OCI-LY1 (cell line): ENCODE measurements at regions not wholly inside any gene's neighbourhood (a gene's known extent, or its start where the extent isn't known, plus 50 kb on each side); places are given as distances from the start of the nearest gene placed in this dataset.

Experiments used
- H2AFZ ChIP-seq: fragments of 200-600 bp; sonication (generic), shearing (Covaris generic); 2 replicates; pipeline ENCODE4 v1.6.0; 2014; ENCODE audit warnings: antibody characterized with exemption, mild to moderate bottlenecking, low read length
- H3F3A ChIP-seq: fragments of 200-600 bp; sonication (generic), shearing (Covaris generic); 2 replicates; pipeline ENCODE4 v1.6.0; 2014; ENCODE audit warnings: mild to moderate bottlenecking, antibody characterized with exemption, low read length, moderate library complexity; ENCODE audit not compliant: insufficient read depth
- H3K27ac ChIP-seq: fragments of 200-600 bp; sonication (generic); 2 replicates; pipeline ENCODE4 v1.5.1; 2014; ENCODE audit warnings: low read length, mixed run types, mild to moderate bottlenecking, low read depth; ENCODE audit not compliant: poor library complexity, severe bottlenecking
- H3K27me3 ChIP-seq: fragments of 200-600 bp; sonication (generic); 2 replicates; pipeline ENCODE4 v1.6.0; 2014; ENCODE audit warnings: antibody characterized with exemption, mild to moderate bottlenecking, low read length, moderate library complexity; ENCODE audit not compliant: insufficient read depth
- H3K36me3 ChIP-seq: fragments of 200-600 bp; sonication (generic); 2 replicates; pipeline ENCODE4 v1.6.1; 2014; ENCODE audit warnings: mild to moderate bottlenecking, antibody characterized with exemption, low read length, moderate library complexity, mixed read lengths; ENCODE audit not compliant: insufficient read depth
- H3K4me1 ChIP-seq: fragments of 200-600 bp; sonication (generic); 2 replicates; pipeline ENCODE4 v1.5.1; 2014; ENCODE audit warnings: mild to moderate bottlenecking, low read length, moderate library complexity; ENCODE audit not compliant: insufficient read depth, severe bottlenecking
- H3K4me2 ChIP-seq: fragments of 200-600 bp; sonication (generic), shearing (Covaris generic); 2 replicates; pipeline ENCODE4 v1.6.1; 2014; ENCODE audit warnings: low read length
- H3K4me3 ChIP-seq: fragments of 200-600 bp; sonication (generic); 2 replicates; pipeline ENCODE4 v1.5.1; 2014; ENCODE audit warnings: low read length, low read depth, mild to moderate bottlenecking, mixed read lengths; ENCODE audit not compliant: poor library complexity, severe bottlenecking
- H3K79me2 ChIP-seq: fragments of 200-600 bp; shearing (Covaris generic); 2 replicates; pipeline ENCODE4 v1.6.1; 2016; ENCODE audit warnings: mixed run types, low read length, mixed read lengths; ENCODE audit not compliant: insufficient read depth
- H3K9ac ChIP-seq: fragments of 200-600 bp; sonication (generic), shearing (Covaris generic); 2 replicates; pipeline ENCODE4 v1.6.1; 2014; ENCODE audit warnings: mild to moderate bottlenecking, low read length, mixed read lengths
- H3K9me2 ChIP-seq: fragments of 200-600 bp; sonication (generic), shearing (Covaris generic); 2 replicates; pipeline ENCODE4 v1.6.1; 2014; ENCODE audit warnings: low read depth, mild to moderate bottlenecking, low read length, mixed read lengths
- H3K9me3 ChIP-seq: fragments of 200-600 bp; shearing (Covaris generic); 2 replicates; pipeline ENCODE4 v1.6.1; 2014; ENCODE audit warnings: low read length, mixed read lengths
- H4K20me1 ChIP-seq: fragments of 200-600 bp; sonication (generic), shearing (Covaris generic); 2 replicates; pipeline ENCODE4 v1.6.0; 2016; ENCODE audit warnings: mild to moderate bottlenecking, low read length; ENCODE audit not compliant: insufficient read depth
- CTCF ChIP-seq: fragments of 200-600 bp; sonication (generic), shearing (Covaris generic); IDR thresholded peaks from 2 replicates; pipeline ENCODE4 v1.5.1; 2017; ENCODE audit warnings: mild to moderate bottlenecking, antibody characterized with exemption, low read length, moderate library complexity, mixed read lengths
- EZH2 ChIP-seq: fragments of 200-600 bp; sonication (generic), shearing (Covaris generic); IDR thresholded peaks from 2 replicates; pipeline ENCODE4 v1.8.0; 2017; ENCODE audit warnings: borderline replicate concordance, mixed run types, mild to moderate bottlenecking, antibody characterized with exemption, low read length, moderate library complexity, mixed read lengths

- no peak overlapping the region for H3K4me3 ChIP-seq
- peaks cover 4% of the 10 kb centered on the region; the same call in 1 of the 2 replicates for H3K9me3 ChIP-seq
- H2AFZ ChIP-seq: no peak overlapping the region
- H3K79me2 ChIP-seq: no peaks in the 10 kb centered on the region
- no peak overlapping the region for H3K9ac ChIP-seq
- no peak overlapping the region for H3K4me2 ChIP-seq
- no peaks in the 10 kb centered on the region for H3F3A ChIP-seq
- no peaks in the 10 kb centered on the region for H3K4me1 ChIP-seq
- H3K36me3 ChIP-seq: no peaks in the 10 kb centered on the region
- H3K27me3 ChIP-seq: no peaks in the 10 kb centered on the region
- H3K27ac ChIP-seq: no peak overlapping the region
- H3K9me2 ChIP-seq: no peaks in the 10 kb centered on the region
- no peaks in the 10 kb centered on the region for H4K20me1 ChIP-seq
- TF ChIP-seq EZH2 (no peak), CTCF (no peak)
Measured at GRCh38 chr3:105187344-105187743, 179.4 kb upstream of the ALCAM start.

- Histone ChIP-seq H3K4me1 (no peaks in the 10 kb centered on the region), H2AFZ (no peak overlapping the region), H3K9ac (no peak overlapping the region), H3K4me2 (no peak overlapping the region), H3K9me3 (no peaks in the 10 kb centered on the region), H4K20me1 (no peaks in the 10 kb centered on the region), H3K9me2 (no peaks in the 10 kb centered on the region), H3K79me2 (no peaks in the 10 kb centered on the region), H3F3A (no peaks in the 10 kb centered on the region), H3K4me3 (no peak overlapping the region), H3K36me3 (no peaks in the 10 kb centered on the region), H3K27me3 (no peaks in the 10 kb centered on the region), H3K27ac (no peak overlapping the region)
- TF ChIP-seq CTCF: no peak
- no peak for TF ChIP-seq EZH2
Measured at GRCh38 chr3:105195260-105195659, 171.4 kb upstream of the ALCAM start.

GRCh38 chr3:105197863-105198262, 168.8 kb upstream of the ALCAM start:
- Histone ChIP-seq H3K79me2 (no peaks in the 10 kb centered on the region), H3K9ac (no peak overlapping the region), H3F3A (no peaks in the 10 kb centered on the region), H3K27ac (no peak overlapping the region), H3K4me1 (no peaks in the 10 kb centered on the region), H3K4me2 (no peak overlapping the region), H2AFZ (no peak overlapping the region), H3K9me2 (no peaks in the 10 kb centered on the region), H3K9me3 (no peaks in the 10 kb centered on the region), H3K27me3 (no peaks in the 10 kb centered on the region), H3K36me3 (no peaks in the 10 kb centered on the region), H4K20me1 (no peaks in the 10 kb centered on the region), H3K4me3 (no peak overlapping the region)
- TF ChIP-seq EZH2: no peak
- TF ChIP-seq CTCF: no peak
